ENCODE measurements at regions not wholly inside any gene's neighbourhood (a gene's known extent, or its start where the extent isn't known, plus 50 kb on each side); places are given as distances from the start of the nearest gene placed in this dataset.

DNA sequence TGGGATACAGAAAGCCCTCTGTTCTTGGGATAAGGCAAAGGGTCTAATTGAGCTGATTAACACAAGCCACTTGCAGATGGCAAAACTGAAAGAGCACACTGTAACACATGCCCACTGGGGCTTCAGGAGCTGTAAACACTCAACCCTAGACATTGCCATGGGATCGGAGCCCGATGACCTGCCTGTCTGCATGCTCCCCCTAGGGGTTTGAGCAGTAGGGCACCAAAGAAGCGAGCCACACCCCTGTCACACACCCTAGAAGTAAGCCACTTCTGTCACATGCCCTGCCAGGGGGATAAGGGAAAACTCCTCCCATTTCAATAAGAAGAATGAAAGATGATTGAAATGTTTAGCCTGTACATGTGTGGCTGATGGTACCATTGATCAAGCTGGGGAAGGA is 81.3 kb upstream of the IRX6 start:
- intact Hi-C loops (cut with DNase I) = no loop called here
- TF ChIP-seq POLR2A (IDR thresholded peaks at IDR 0.05) (no peak), POLR2AphosphoS5 (IDR thresholded peaks at IDR 0.05; ENCODE audit: insufficient read depth in 1 of 2, low read depth in 1 of 2) (no peak)
- TF ChIP-seq, protein P1, sequence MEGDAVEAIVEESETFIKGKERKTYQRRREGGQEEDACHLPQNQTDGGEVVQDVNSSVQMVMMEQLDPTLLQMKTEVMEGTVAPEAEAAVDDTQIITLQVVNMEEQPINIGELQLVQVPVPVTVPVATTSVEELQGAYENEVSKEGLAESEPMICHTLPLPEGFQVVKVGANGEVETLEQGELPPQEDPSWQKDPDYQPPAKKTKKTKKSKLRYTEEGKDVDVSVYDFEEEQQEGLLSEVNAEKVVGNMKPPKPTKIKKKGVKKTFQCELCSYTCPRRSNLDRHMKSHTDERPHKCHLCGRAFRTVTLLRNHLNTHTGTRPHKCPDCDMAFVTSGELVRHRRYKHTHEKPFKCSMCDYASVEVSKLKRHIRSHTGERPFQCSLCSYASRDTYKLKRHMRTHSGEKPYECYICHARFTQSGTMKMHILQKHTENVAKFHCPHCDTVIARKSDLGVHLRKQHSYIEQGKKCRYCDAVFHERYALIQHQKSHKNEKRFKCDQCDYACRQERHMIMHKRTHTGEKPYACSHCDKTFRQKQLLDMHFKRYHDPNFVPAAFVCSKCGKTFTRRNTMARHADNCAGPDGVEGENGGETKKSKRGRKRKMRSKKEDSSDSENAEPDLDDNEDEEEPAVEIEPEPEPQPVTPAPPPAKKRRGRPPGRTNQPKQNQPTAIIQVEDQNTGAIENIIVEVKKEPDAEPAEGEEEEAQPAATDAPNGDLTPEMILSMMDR (IDR thresholded peaks at IDR 0.05) = no peak
- H3K27ac ChIP-seq = no peak overlapping the region
- H3K4me1 ChIP-seq = no peaks in the 10 kb centered on the region
- no peak overlapping the region for H3K4me3 ChIP-seq
- no peaks in the 10 kb centered on the region for H3K27me3 ChIP-seq
- H3K9me3 ChIP-seq = no peaks in the 10 kb centered on the region
- DNase-seq (ENCODE audit: extremely low spot score in 2 of 2) = peak in 1 of 2 donors; percentile 6
- no peaks in the 10 kb centered on the region for H3K36me3 ChIP-seq

DNA sequence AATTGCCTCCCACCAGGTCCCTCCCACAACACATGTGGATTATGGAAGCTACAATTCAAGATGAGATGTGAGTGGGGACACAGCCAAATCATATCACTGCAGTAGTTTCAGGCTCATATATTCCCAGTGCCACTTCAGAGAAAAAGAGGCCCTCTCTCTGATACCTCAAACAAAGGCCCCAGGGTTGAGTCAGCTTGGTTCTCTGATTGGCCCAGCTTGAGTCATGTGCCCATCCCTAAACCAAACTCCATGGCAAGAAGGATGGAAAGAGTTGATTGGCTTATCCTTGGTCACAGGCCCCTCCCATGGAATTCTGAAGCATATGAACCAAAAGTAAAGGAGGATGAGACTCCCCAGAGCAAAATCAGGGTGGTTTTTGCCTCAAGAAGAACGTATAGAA is 75.9 kb upstream of the IRX6 start:
- Histone ChIP-seq H3K9me3 (no peaks in the 10 kb centered on the region), H3K4me3 (no peak overlapping the region), H3K36me3 (no peaks in the 10 kb centered on the region), H3K27me3 (no peaks in the 10 kb centered on the region), H3K4me1 (no peaks in the 10 kb centered on the region), H3K27ac (no peak overlapping the region)
- intact Hi-C loops (cut with DNase I) = no loop called here
- DNase-seq (ENCODE audit: extremely low spot score in 2 of 2) = no peak
- TF ChIP-seq POLR2AphosphoS5 (IDR thresholded peaks at IDR 0.05; ENCODE audit: insufficient read depth in 1 of 2, low read depth in 1 of 2) (no peak), POLR2A (IDR thresholded peaks at IDR 0.05) (no peak)
- TF ChIP-seq, protein P1 (IDR thresholded peaks at IDR 0.05) = no peak

DNA sequence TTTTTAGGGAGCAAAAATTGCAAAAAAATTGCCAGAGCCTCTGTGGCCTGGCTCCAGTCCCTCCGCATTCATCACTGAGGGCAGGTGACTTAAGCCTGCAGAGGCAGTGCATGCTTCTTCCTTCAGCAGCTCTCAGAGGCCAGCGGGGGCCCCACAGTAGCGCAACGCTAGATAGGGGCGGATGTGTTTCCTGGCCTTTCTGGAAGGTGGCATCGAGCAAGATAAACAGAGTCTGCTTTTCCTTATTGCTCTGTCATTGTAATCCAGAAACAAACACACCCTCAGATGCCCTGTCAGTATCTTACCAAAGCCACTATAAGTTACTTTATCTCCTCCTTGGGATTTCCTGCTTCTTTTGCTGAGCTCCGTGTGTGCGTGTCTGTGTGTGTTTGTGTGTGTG is 75.5 kb upstream of the IRX6 start:
- no peaks in the 10 kb centered on the region for H3K27me3 ChIP-seq
- TF ChIP-seq POLR2A (IDR thresholded peaks at IDR 0.05) (no peak), POLR2AphosphoS5 (IDR thresholded peaks at IDR 0.05; ENCODE audit: insufficient read depth in 1 of 2, low read depth in 1 of 2) (no peak)
- TF ChIP-seq, protein P1 (IDR thresholded peaks at IDR 0.05) = no peak
- no peak overlapping the region for H3K4me3 ChIP-seq
- no peaks in the 10 kb centered on the region for H3K36me3 ChIP-seq
- H3K4me1 ChIP-seq = no peaks in the 10 kb centered on the region
- no peak overlapping the region for H3K27ac ChIP-seq
- intact Hi-C loops (cut with DNase I) = no loop called here
- DNase-seq (ENCODE audit: extremely low spot score in 2 of 2) = peak in 1 of 2 donors; percentile 52
- H3K9me3 ChIP-seq = no peaks in the 10 kb centered on the region

DNA sequence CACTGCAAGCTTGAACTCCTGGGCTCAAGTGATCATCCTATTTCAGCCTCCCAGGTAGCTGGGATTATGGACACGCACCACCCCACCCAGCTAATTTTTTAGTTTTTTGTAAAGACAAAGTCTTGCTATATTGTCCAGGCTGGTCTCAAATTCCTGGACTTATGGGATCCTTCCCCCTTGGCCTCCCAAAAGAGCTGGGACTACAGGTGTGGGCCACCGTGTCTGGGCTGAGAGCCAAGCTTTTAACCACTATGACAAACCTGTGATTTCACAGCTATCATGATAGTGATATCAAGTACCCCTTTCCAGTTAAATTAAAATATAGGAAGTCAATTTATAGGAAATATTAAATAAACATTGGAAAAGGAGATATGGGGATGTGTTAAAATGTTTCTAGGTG is 74.6 kb upstream of the IRX6 start:
- intact Hi-C loops (cut with DNase I) = no loop called here
- H3K9me3 ChIP-seq = no peaks in the 10 kb centered on the region

DNA sequence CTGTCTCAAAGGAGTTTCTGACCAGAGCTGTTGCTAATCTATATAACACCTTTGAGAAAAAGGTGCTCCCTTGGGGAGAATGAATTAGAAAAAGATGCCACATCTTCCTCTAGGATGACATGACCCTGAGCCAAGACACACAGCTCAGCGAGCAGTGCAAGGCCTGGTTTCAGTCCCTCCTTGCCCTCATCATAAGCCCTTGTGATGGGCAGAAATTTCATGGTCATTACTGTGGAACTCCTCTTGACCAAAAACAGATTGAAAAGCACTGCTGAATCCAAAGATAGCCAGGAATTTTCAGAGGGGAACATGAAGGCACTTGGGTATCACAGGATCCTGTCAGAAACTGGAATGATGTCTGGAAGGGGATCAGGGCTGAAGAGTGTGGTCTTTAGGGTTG is 74.1 kb upstream of the IRX6 start:
- TF ChIP-seq POLR2A (IDR thresholded peaks at IDR 0.05) = no peak
- TF ChIP-seq, protein P1 (IDR thresholded peaks at IDR 0.05) = no peak
- no peaks in the 10 kb centered on the region for H3K27me3 ChIP-seq
- no peaks in the 10 kb centered on the region for H3K36me3 ChIP-seq
- intact Hi-C loops (cut with DNase I) = no loop called here
- peak in 1 of 2 donors; percentile 44 for DNase-seq (ENCODE audit: extremely low spot score in 2 of 2)
- no peaks in the 10 kb centered on the region for H3K9me3 ChIP-seq
- H3K27ac ChIP-seq = no peak overlapping the region
- H3K4me1 ChIP-seq = no peaks in the 10 kb centered on the region
- no peak overlapping the region for H3K4me3 ChIP-seq

More for the DNA sequence above, 74.6 kb upstream of the IRX6 start:
- peak; percentile 6 to 44 for DNase-seq (ENCODE audit: extremely low spot score in 2 of 2)
- H3K36me3 ChIP-seq = no peaks in the 10 kb centered on the region
- no peak overlapping the region for H3K4me3 ChIP-seq
- TF ChIP-seq POLR2AphosphoS5 (IDR thresholded peaks at IDR 0.05; ENCODE audit: insufficient read depth in 1 of 2, low read depth in 1 of 2) (no peak), POLR2A (IDR thresholded peaks at IDR 0.05) (no peak)
- TF ChIP-seq, protein P1 (IDR thresholded peaks at IDR 0.05) = no peak
- no peak overlapping the region for H3K27ac ChIP-seq
- H3K27me3 ChIP-seq = no peaks in the 10 kb centered on the region
- H3K4me1 ChIP-seq = no peaks in the 10 kb centered on the region

All from vagina (tissue), 2 donors.